Stimulated activated memory B cell treated with anti-CD40 and anti-IgM and Interleukin-4, amounts not matched to agents 10 μg/mL and 1 μg/mL and 100 μg/mL, for 72 hours (primary cell): ENCODE measurements at regions not wholly inside any gene's neighbourhood (a gene's known extent, or its start where the extent isn't known, plus 50 kb on each side); places are given as distances from the start of the nearest gene placed in this dataset.

Experiments
- ATAC-seq: fragments of 150-1000 bp; cut with Tn5 transposase; 2 replicates; pipeline ENCODE4 v1.10.0; 2021
- H3K27ac Mint-ChIP-seq: one replicate; pipeline ENCODE4 v1.8.0; 2022; ENCODE audit warnings: mild to moderate bottlenecking, mixed read lengths
- H3K27me3 Mint-ChIP-seq: one replicate; pipeline ENCODE4 v1.8.0; 2022; ENCODE audit warnings: mixed read lengths
- H3K36me3 Mint-ChIP-seq: one replicate; pipeline ENCODE4 v1.8.0; 2022; ENCODE audit warnings: mixed read lengths
- H3K4me1 Mint-ChIP-seq: one replicate; pipeline ENCODE4 v1.8.0; 2022; ENCODE audit warnings: mixed read lengths
- H3K4me3 Mint-ChIP-seq: one replicate; pipeline ENCODE4 v1.8.0; 2022; ENCODE audit warnings: mild to moderate bottlenecking, moderate library complexity, mixed read lengths
- H3K9me3 Mint-ChIP-seq: one replicate; pipeline ENCODE4 v1.8.0; 2022; ENCODE audit warnings: mixed read lengths

- Mint-ChIP-seq H3K4me1 (no peaks in the 10 kb centered on the region), H3K36me3 (no peaks in the 10 kb centered on the region), H3K27me3 (no peaks in the 10 kb centered on the region), H3K27ac (no peak overlapping the region), H3K4me3 (no peak overlapping the region), H3K9me3 (no peaks in the 10 kb centered on the region)
- ATAC-seq, result no peak
Observed at GRCh38 chrX:124228849-124229248, 103.6 kb upstream of the TEX13D start.

DNA sequence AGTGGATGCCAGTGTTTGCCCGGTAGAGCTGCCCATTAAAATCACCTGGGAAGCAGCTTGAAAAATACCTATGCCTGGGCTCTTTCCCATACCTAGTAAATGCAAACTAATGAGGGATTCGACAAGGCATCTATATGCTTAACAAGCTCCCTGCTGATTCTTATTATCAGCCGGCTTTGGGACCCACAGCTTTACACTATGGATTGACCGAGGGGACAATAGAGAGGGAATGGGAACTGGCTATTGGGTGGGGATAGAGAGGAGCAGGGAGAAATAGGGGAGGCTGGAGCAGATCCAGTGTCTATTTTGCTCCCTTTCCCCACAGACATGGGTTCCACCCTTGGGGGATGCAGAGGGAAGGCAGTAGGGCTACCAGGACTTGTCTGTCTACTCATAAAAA is 103.1 kb upstream of the TEX13D start:
- ATAC-seq, result no peak
- Mint-ChIP-seq H3K4me3 (no peak overlapping the region), H3K36me3 (no peaks in the 10 kb centered on the region), H3K27ac (no peak overlapping the region), H3K27me3 (no peaks in the 10 kb centered on the region), H3K4me1 (no peaks in the 10 kb centered on the region), H3K9me3 (no peaks in the 10 kb centered on the region)

DNA sequence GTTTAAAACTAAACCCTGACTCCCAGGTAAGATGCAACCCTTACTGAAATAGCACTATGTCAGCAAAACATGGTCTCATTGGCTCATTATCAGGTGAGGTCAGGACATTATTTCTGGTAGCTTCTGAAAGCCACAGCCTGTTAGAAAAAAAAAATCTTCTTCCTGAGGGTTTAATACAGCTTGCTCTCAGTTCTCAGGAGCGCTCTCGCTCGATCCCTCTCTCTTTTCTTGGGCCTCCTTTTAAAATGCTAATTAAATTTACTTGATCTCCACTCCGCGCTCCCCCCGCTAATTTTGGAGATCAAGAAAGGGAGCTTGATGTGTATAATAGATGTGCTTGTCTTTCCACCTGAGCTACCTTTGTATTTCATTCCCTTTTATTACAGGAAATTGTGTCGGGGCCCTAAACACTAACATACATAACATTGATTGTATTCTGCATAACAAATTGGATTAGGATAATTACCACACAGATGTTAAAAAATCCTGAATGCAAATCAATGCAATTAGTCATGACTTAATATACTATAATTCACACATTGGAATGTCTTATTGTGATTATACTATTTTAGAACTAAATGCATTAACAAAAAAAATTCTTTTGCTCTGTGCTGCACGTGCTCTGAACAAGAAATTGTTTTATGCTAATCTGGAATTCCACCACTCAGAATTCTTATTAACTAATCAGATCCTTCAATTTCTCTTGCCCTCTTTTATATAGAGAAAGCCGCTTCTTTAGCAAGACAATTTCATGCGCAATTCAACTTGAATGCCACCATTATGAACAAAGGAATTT is 101.6 kb upstream of the TEX13D start:
- ATAC-seq, result no peak
- Mint-ChIP-seq H3K9me3 (no peaks in the 10 kb centered on the region), H3K4me1 (no peaks in the 10 kb centered on the region), H3K27ac (no peak overlapping the region), H3K36me3 (no peaks in the 10 kb centered on the region), H3K4me3 (no peak overlapping the region), H3K27me3 (no peaks in the 10 kb centered on the region)

GRCh38 chrX:124231451-124231759 is 101.1 kb upstream of the TEX13D start:
- Mint-ChIP-seq H3K9me3 (no peaks in the 10 kb centered on the region), H3K27me3 (no peaks in the 10 kb centered on the region)
- ATAC-seq, result no peak

DNA sequence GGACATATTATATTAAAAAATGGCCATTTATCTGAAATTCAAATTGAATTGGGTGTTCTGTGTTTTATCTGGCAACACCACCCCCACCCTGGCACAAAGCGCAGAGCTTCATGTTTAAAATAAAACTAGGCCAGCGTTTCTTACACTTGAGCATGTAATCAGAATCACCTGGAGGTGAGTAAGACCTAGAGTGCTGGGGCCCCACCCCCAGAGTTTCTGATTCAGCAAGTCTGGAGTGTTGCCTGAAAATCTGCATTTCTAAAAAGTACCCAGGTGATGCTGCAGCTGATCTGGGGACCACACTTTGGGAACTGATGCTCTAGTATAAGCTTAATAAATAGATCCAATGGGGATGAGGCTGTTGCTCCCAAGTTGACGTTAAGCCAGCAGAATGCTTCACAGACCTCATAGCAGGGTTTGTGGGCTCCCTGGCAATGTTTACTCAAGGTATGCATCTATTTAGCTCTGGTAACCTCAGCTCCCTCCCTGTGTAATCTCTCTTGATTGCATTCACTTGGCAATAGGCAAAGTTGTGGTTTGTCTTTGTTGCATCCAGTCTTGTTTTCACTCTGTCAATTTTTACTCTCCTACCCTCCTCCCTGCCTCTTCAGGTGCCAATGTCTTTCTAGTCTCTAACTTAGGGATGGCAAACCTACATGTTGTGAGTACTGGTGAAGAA is 99.8 kb upstream of the TEX13D start:
- Mint-ChIP-seq H3K9me3 (peaks cover 3% of the 10 kb centered on the region), H3K4me1 (no peaks in the 10 kb centered on the region), H3K27ac (no peak overlapping the region), H3K4me3 (no peak overlapping the region), H3K36me3 (no peaks in the 10 kb centered on the region), H3K27me3 (no peaks in the 10 kb centered on the region)
- ATAC-seq, result no peak

More at GRCh38 chrX:124231451-124231759, 101.1 kb upstream of the TEX13D start:
- Mint-ChIP-seq H3K36me3 (no peaks in the 10 kb centered on the region), H3K4me3 (no peak overlapping the region), H3K27ac (no peak overlapping the region), H3K4me1 (no peaks in the 10 kb centered on the region)

DNA sequence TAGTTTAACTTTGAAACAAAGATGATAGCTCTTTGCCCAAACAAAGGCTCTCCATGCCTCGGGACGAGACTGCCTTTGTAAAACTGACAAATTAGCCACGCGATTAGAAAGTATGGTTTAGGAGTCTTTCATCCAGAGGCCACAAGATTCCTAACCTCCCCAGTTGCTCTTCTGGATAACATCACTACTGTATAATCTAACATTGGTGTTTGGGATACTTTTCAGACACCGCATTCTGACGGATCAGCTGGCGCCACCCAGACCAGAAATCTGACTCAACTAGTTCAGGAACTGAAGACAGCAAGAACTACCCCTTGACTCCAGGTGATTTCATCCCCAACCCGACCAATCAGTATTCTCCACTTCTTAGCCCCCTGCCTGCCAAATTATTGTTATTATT is 98.1 kb upstream of the TEX13D start:
- peaks cover 3% of the 10 kb centered on the region for H3K4me1 Mint-ChIP-seq

GRCh38 chrX:124238268-124238667 is 94.2 kb upstream of the TEX13D start:
- Mint-ChIP-seq H3K9me3 (peaks cover 3% of the 10 kb centered on the region), H3K27me3 (peaks cover 23% of the 10 kb centered on the region), H3K27ac (no peak overlapping the region), H3K4me3 (no peak overlapping the region), H3K36me3 (no peaks in the 10 kb centered on the region), H3K4me1 (peaks cover 8% of the 10 kb centered on the region)
- no peak for ATAC-seq

More for the DNA sequence above, 98.1 kb upstream of the TEX13D start:
- peaks cover 6% of the 10 kb centered on the region for H3K27me3 Mint-ChIP-seq
- no peaks in the 10 kb centered on the region for H3K36me3 Mint-ChIP-seq
- H3K9me3 Mint-ChIP-seq, result peaks cover 3% of the 10 kb centered on the region
- H3K27ac Mint-ChIP-seq, result no peak overlapping the region
- H3K4me3 Mint-ChIP-seq, result no peak overlapping the region
- ATAC-seq, result no peak

GRCh38 chrX:124239324-124239723 is 93.1 kb upstream of the TEX13D start:
- Mint-ChIP-seq H3K4me1 (peaks cover 8% of the 10 kb centered on the region), H3K27me3 (peaks cover 24% of the 10 kb centered on the region), H3K27ac (peak overlapping the region; percentile 49), H3K36me3 (no peaks in the 10 kb centered on the region), H3K4me3 (no peak overlapping the region), H3K9me3 (peaks cover 3% of the 10 kb centered on the region)
- peak; percentile 20 for ATAC-seq

DNA sequence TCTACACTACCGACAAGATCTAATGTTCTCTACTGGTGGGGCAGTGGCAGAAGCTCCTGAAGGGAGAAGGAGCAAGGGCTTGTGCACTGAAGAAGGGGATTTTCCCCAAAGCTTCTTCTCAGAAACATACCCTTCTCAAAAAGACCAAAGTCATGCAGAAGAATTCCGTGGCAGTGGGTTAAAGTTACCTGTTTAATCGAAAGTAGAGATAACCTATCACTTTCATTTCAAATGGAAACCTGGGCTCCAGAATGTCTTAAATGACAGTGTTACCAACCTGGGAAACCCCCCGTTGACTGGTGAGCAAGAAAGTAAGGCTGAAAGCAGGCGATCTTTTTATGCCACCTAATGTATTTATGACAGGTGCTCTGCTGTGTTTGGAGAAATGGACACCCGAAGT is 92.5 kb upstream of the TEX13D start:
- Mint-ChIP-seq H3K36me3 (no peaks in the 10 kb centered on the region), H3K4me3 (no peak overlapping the region), H3K27ac (peak overlapping the region; percentile 49), H3K4me1 (peaks cover 8% of the 10 kb centered on the region), H3K9me3 (peaks cover 3% of the 10 kb centered on the region), H3K27me3 (peaks cover 24% of the 10 kb centered on the region)
- peak; percentile 82 for ATAC-seq

DNA sequence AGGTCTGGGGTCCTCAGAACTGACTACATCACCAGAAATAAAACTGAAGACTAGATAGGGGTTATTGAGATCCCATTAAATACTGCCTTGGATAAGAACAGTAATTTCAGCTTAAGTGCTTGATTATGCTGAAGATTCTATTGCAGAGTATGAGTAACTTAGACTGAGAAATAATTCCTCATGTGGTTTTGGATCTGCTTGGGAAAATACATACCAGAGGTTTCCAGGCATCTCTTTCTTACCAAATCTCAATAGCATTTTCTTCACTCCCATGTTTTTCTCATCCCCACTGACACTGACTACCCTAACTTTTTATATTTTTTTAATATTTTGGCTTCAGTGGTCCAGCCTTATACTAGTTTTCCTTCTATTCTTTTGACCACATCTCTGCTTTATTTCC is 92.0 kb upstream of the TEX13D start:
- H3K4me3 Mint-ChIP-seq, result no peak overlapping the region
- ATAC-seq, result no peak
- no peak overlapping the region for H3K27ac Mint-ChIP-seq
- no peaks in the 10 kb centered on the region for H3K36me3 Mint-ChIP-seq
- peaks cover 24% of the 10 kb centered on the region for H3K27me3 Mint-ChIP-seq
- H3K9me3 Mint-ChIP-seq, result peaks cover 3% of the 10 kb centered on the region
- peaks cover 8% of the 10 kb centered on the region for H3K4me1 Mint-ChIP-seq

DNA sequence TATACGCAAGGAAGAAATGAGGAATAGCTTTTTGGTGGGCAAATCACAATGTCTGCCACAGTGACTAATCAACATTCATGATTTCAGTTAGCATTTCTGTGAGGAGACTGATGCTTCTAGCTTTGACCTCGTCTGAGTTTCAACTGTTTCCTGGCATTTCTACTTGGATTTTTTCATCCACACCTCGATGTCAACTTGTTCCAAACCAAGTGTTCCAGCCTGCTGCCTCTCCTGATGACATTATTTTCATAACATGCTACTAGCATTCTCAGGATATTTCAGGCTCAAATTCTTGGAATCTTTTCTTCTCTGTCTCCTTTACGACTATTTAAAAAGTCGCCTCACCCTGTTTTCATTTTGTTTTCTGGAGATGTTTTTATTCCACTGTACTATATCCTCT is 90.3 kb upstream of the TEX13D start:
- peaks cover 24% of the 10 kb centered on the region for H3K27me3 Mint-ChIP-seq
- peaks cover 8% of the 10 kb centered on the region for H3K4me1 Mint-ChIP-seq
- H3K36me3 Mint-ChIP-seq, result no peaks in the 10 kb centered on the region
- no peaks in the 10 kb centered on the region for H3K9me3 Mint-ChIP-seq
- no peak overlapping the region for H3K27ac Mint-ChIP-seq
- no peak overlapping the region for H3K4me3 Mint-ChIP-seq
- no peak for ATAC-seq

DNA sequence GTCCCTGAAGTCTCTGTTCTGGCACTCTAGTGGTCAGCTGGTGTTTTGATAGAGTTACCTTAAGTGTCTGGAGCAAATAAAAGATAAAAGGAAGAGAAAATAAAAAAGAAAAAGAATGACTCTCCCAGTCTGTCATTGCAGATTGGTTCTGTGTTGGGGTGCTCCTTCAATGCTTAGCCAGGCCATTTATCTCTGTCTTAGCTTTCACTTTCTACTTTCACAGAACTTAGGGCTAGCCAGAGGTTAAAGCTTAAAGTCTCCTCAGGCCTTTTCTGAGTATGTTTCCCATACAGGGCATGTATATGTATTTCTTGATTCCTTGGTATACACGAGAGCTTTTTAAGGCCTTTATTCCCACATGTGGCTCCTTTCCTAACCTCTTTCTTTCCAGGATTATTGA is 83.1 kb upstream of the TEX13D start:
- Mint-ChIP-seq H3K27ac (no peak overlapping the region), H3K4me1 (no peaks in the 10 kb centered on the region), H3K9me3 (peaks cover 5% of the 10 kb centered on the region), H3K27me3 (peaks cover 8% of the 10 kb centered on the region), H3K4me3 (no peak overlapping the region), H3K36me3 (peaks cover 6% of the 10 kb centered on the region)
- no peak for ATAC-seq

GRCh38 chrX:124250835-124251437 is 81.5 kb upstream of the TEX13D start:
- Mint-ChIP-seq H3K36me3 (peaks cover 6% of the 10 kb centered on the region), H3K4me1 (no peaks in the 10 kb centered on the region), H3K27me3 (peaks cover 8% of the 10 kb centered on the region), H3K27ac (no peak overlapping the region), H3K9me3 (peaks cover 5% of the 10 kb centered on the region), H3K4me3 (no peak overlapping the region)
- no peak for ATAC-seq

DNA sequence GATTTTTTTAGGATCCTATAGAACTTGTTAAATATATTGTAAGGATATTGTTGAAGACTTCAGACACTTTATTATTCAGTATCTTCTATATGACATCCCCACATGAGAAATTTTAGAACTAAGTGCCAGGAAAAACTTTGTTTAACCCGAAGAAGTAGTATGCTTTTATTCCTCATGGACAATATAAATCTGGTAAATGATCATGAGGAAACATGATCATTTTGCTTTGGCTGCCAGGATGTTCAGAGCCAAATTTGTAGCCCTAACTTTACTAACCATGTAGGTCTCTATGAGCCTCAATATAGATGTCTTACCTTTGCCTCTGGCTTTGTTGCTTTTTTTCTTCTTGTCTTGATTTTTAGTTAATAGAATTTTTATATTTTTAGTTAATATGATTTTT is 77.8 kb upstream of the TEX13D start:
- Mint-ChIP-seq H3K4me1 (no peaks in the 10 kb centered on the region), H3K36me3 (no peaks in the 10 kb centered on the region), H3K4me3 (no peak overlapping the region), H3K9me3 (no peaks in the 10 kb centered on the region), H3K27me3 (no peaks in the 10 kb centered on the region), H3K27ac (no peak overlapping the region)
- ATAC-seq, result no peak

DNA sequence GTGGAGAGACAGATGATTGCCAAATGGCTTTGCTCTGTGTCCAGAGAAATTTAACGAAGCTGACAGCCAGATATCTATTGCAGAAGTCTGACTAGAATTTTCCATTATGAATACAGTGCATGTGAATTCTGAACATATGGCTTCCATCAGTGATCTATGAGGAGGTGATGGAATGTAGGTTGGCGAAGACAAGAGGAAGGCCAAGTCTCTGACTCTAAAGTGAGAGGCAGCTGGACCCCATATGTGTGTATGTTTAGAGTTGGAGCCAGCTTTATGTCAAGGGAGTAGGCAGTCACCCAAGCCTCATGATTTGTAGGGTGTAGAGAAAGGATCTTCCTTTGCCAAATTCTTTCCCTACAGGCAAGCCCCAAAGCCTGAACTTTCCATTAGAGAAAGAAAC is 76.2 kb upstream of the TEX13D start:
- Mint-ChIP-seq H3K4me3 (no peak overlapping the region), H3K27ac (no peak overlapping the region), H3K27me3 (no peaks in the 10 kb centered on the region), H3K4me1 (no peaks in the 10 kb centered on the region), H3K36me3 (no peaks in the 10 kb centered on the region), H3K9me3 (no peaks in the 10 kb centered on the region)
- no peak for ATAC-seq
